HG02798 (cell line): ENCODE measurements at regions not wholly inside any gene's neighbourhood (a gene's known extent, or its start where the extent isn't known, plus 50 kb on each side); places are given as distances from the start of the nearest gene placed in this dataset.

ENCODE experiments used
- ATAC-seq: cut with Tn5 transposase; IDR thresholded peaks from one replicate; pipeline ENCODE4 v1.9.1; 2021; ENCODE audit warnings: mild to moderate bottlenecking; ENCODE audit not compliant: unreplicated experiment, poor library complexity

DNA sequence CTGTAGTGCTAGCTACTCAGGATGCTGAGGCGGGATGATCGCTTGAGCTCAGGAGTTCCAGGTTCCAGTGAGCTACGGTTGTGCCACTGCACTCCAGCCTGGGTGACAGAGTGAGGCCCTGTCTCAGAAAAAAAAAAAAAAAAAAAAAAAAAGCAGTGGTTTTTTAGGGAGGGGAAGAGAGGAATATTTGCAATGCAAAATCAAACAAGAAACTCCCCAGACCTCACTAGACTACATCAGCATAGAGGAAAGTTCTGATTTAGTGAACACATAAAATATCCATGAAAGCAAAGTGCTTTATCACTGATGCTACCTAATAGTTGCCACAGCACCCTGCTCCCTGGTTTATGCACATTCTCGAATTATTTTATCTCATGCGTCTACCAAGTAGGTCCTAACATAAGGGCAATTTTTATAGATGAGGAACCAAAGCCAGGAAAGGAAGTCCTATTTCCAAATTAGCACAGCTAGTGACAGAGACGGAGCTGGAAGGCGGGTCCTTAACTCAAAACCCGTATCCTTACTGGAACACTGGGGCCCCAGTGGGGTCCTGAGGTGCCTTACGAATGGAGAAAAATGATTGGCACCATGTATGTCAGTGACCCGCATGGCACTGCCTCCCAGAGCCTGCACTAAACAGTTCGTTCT lies 50.7 kb upstream of the GPR157 start:
- no peak for ATAC-seq

DNA sequence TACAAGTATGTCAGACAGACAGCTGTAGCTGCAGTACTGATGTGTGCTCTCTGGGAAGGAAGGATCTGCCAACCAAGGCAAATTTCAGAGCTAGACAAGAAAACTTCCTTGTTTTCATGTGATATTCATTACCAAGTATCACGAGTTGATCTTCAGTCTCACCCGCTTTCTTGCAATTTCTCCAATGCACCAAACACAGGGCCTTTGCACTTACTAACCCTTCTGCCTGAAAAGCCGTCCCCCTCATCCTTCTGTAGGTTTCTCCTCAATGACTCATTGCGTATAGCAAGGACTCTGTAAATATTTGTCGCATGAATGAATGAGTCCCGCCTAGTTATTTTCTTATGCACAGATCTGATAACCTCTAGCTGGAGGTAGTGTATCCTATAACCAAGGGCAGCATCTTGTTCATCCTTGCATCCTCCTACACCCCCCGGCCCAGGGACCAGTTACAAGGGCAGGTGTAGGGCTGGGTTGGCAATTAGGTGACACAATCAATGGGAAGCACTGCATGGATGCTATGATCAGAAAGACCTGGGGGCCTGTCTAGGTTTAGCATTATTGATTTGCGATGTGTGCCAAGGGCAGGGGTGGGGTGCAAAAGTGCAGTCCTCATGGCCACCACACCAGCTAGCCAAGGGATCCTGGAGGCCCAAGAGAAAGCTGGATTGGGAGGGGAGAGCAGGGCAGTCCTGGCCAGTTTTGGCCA lies 51.4 kb upstream of the GPR157 start:
- no peak for ATAC-seq

DNA sequence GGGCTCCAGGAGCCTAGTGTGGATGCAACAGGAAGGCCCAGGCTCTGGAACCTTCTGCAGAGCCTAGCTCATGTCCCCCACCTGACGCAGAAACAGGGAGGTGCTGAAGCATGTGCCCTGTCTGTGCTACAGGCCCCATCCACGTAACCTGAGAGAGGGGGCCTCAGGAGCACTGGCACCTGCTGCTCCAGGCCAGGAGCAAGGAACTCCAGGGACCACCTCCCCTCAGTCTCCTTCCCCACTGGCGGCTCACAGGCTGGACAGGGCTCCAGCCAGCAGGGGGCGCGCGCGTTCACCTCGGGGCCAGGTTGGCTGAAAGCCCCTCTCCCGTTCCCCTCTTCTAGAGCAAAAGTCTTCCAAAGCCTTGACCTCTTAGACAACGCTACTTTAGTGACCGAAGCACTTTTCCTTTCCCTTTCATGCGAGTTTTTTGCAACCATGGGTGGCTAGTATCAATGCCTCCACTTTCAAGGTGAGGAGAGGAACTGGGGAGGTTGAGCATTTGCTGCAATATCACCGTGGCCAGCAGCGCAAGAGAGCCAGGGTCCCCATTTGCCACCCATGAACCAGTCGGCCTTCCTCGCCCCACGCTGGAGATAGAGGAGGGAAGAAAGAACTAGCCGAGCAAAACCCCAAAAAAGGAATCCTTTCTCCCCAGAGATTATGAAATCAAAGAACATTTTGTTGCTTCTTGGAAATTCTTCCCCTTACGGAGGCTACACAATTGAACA lies 52.4 kb upstream of the GPR157 start:
- peak; percentile 46 for ATAC-seq

DNA sequence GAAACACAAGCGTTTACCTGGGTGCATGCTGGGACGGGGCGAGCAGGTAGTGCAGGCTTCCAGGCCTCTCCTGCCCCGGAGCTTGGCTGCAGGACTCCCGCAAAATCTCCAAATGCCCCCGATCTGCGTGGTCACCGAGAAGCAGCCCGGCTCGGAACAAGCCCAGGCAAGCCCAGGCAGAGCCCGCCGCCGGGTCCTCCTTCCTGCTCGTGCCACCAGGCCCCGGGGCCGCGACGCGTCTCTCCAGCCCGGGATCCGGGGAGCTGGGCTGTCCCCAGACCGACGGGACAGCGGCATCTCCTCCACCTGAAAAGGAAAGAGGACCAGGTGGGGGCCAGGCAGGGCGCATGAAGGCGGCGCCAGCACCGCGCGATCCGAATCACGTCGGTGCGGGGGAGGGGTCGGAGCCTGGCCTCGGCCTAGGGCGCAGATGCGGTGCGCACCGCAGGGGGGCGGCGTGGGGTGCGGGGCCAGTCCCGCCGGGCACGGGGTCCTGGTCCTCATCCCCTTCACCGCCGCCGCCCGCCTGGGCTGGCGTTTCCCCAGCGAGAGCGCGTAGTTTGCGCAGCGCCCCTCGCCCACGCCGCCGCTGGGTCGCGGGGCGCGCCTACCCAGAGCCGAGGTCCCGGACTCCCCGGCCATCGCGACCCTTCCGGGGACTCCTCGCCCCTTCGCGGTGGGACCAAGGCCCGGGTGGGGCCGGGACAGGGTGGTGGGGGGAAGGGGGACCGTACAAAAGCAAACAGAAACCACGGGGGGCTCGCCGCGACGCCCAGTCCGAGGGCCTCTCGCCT lies 52.4 kb upstream of the H6PD start:
- peak; percentile 58 for ATAC-seq

DNA sequence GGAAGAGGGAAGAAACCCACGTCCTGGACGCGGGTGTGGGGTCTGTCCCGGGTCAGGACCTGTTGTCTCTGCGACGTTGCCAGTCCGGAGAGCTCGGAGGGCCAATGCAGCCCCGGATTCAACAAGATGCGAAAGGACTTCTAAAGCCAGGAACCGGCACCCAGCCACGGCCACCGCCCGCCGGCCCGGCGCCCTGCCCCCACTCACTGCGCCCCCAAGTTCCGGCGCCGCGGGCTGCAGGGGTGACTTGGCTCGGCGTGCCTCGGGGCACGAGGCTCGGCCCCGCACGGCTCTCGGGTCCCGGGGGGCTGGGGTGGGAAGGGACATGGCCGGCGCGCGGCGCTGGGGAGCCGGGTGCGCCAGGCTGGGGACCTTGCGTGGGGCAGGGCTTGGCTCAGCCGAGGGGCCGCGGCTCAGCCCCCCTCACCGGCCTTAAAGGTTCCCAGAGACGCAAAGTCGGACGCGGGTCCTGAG lies 51.8 kb upstream of the H6PD start:
- no peak for ATAC-seq

DNA sequence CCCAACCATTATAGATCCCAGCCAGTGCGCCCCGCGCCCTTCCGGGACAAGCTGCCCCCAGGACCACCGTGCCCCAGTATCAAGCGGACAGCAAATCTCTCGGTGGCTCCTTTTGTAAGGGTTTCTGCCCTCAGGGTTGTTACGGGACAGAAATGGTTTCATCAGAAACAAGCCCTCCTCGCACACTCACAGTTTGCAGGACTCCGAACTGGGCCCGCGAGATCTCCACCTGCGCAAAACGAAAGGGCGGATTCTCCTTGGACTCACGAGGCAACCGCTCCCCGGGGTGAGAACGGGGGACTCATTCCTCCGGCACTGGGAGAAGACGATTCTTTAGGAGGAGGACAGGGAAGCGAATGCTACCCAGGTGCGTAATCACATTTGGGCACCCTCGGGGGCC lies 51.1 kb upstream of the H6PD start:
- no peak for ATAC-seq

DNA sequence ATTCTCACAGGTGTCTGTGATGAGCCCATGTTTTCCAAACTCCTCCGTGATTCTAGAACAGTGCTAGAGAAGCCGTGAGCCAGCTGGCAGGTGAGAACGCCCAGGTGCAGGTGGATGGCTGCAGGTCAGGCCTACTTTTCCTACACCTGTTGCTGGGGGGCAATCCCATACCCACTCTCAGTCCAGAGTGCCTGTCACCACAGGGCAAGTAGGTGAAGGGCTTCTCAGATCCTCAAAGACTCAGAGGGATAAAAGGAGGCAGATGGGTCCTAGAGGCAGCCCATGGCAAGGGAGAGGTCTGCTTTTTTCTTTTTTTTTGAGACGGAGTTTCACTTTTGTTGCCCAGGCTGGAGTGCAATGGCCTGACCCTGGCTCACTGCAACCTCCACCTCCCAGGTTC lies 50.7 kb upstream of the H6PD start:
- ATAC-seq = no peak

DNA sequence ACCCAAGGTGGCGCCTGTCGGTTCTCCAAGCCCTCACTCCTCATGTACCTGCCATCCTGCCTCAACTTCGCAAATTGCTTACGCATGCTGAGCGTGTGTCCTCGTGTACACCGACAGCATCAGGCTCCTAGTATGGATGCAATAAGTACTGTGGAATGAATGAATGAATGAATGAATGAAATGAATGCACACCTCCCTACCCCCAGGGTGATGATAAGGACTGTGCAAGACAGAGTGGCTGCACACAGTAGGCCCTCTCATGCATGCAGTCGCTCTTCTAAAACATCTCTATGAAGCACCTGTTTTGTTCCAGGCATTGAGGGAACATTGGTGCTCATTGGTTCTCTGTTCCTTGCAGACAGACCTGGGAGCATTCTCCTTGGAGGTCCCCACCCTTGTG lies 49.8 kb upstream of the H6PD start:
- ATAC-seq = no peak
